H4 (cell line): ENCODE measurements at regions not wholly inside any gene's neighbourhood (a gene's known extent, or its start where the extent isn't known, plus 50 kb on each side); places are given as distances from the start of the nearest gene placed in this dataset.

ENCODE experiments used
- DNase-seq: peaks from one replicate; pipeline ENCODE4 v3.0.0-alpha.2; 2015; ENCODE audit warnings: low spot score

- DNase-seq = no peak
Observed at GRCh38 chr3:40992023-40992422, 207.3 kb upstream of the CTNNB1 start.

- DNase-seq = no peak
Observed at GRCh38 chr3:40994611-40995010, 204.7 kb upstream of the CTNNB1 start.

GRCh38 chr3:40995271-40995670 lies 204.0 kb upstream of the CTNNB1 start:
- no peak for DNase-seq

GRCh38 chr3:40996382-40996781 lies 202.9 kb upstream of the CTNNB1 start:
- no peak for DNase-seq

- no peak for DNase-seq
Observed at GRCh38 chr3:40996827-40997710, 202.2 kb upstream of the CTNNB1 start.

- DNase-seq = no peak
Observed at GRCh38 chr3:40997711-40998519, 201.4 kb upstream of the CTNNB1 start.

GRCh38 chr3:40999682-41000081 lies 199.6 kb upstream of the CTNNB1 start:
- no peak for DNase-seq

- no peak for DNase-seq
Observed at GRCh38 chr3:41000471-41000870, 198.8 kb upstream of the CTNNB1 start.

GRCh38 chr3:41001556-41001955 lies 197.7 kb upstream of the CTNNB1 start:
- no peak for DNase-seq

GRCh38 chr3:41002104-41002503 lies 197.2 kb upstream of the CTNNB1 start:
- no peak for DNase-seq

GRCh38 chr3:41007399-41007798 lies 191.9 kb upstream of the CTNNB1 start:
- DNase-seq = no peak

GRCh38 chr3:41011854-41012253 lies 187.5 kb upstream of the CTNNB1 start:
- no peak for DNase-seq

- no peak for DNase-seq
Observed at GRCh38 chr3:41018855-41019254, 180.4 kb upstream of the CTNNB1 start.

- DNase-seq = no peak
Observed at GRCh38 chr3:41024031-41024836, 175.1 kb upstream of the CTNNB1 start.

GRCh38 chr3:41026394-41027177 lies 172.7 kb upstream of the CTNNB1 start:
- DNase-seq = peak; percentile 3

- DNase-seq = no peak
Observed at GRCh38 chr3:41029356-41029755, 169.9 kb upstream of the CTNNB1 start.

GRCh38 chr3:41030220-41030619 lies 169.1 kb upstream of the CTNNB1 start:
- no peak for DNase-seq

- no peak for DNase-seq
Observed at GRCh38 chr3:41031401-41031800, 167.9 kb upstream of the CTNNB1 start.

GRCh38 chr3:41033956-41034519 lies 165.3 kb upstream of the CTNNB1 start:
- DNase-seq = no peak

- DNase-seq = no peak
Observed at GRCh38 chr3:41035456-41036022, 163.8 kb upstream of the CTNNB1 start.
